ENCODE measurements at regions not wholly inside any gene's neighbourhood (a gene's known extent, or its start where the extent isn't known, plus 50 kb on each side); places are given as distances from the start of the nearest gene placed in this dataset.

DNA sequence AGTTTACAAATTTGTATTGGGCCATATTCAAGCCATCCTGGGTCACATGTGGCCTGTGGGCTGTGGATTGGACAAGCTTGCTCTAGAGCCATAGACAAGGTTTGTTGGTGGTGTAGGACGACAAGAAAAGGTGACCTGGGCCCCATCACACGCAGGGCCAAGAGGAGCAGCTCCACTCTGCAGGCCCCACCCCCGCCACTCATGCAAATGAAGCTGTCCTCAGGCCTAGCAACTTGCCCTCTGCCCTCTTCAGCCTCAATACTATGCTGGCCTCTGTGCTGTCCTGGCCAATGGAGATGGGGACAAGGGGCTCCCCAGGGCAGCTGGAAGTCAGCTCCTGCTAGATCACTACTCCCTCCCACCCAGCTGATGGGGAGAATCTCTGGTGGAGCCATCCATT is 55.2 kb upstream of the TMEM252 start:
- TF ChIP-seq YY1 (IDR thresholded peaks at IDR 0.05; ENCODE audit: insufficient read depth, insufficient read length) = no peak
- no peak for TF ChIP-seq ZNF274 (IDR thresholded peaks at IDR 0.05; ENCODE audit: low read depth, low read length)

Measured in NT2/D1 (cell line).